AG04450 (cell line): ENCODE measurements at regions not wholly inside any gene's neighbourhood (a gene's known extent, or its start where the extent isn't known, plus 50 kb on each side); places are given as distances from the start of the nearest gene placed in this dataset.

Source experiments
- CTCF ChIA-PET: fragments of 300-600, 350-600 bp; formaldehyde crosslinking; extraction: SDS; loops from one replicate; lab custom pipeline; 2022; ENCODE audit warnings: antibody characterized with exemption, inconsistent platforms; lab: Charles Lee
- POLR2A ChIA-PET: fragments of 350-600 bp; formaldehyde crosslinking; extraction: SDS; loops from one replicate; lab custom pipeline; 2021; ENCODE audit warnings: antibody characterized with exemption, inconsistent platforms; lab: Yijun Ruan, JAX
- DNase-seq: peaks from one replicate; pipeline ENCODE4 v3.0.0-alpha.2; 2011; ENCODE audit warnings: low read depth, low spot score
- H3K27ac ChIP-seq: one replicate; pipeline ENCODE4 v1.5.1; 2012; ENCODE audit warnings: low read depth, low read length, control low read depth
- H3K27me3 ChIP-seq: one replicate; pipeline ENCODE4 v1.6.0; 2012; ENCODE audit warnings: low read length; ENCODE audit not compliant: control insufficient read depth, insufficient read depth
- H3K4me3 ChIP-seq: 2 replicates; pipeline ENCODE4 v1.5.1; 2011; ENCODE audit warnings: mild to moderate bottlenecking, low read depth, low read length, control low read depth
- H3K9me3 ChIP-seq: 2 replicates; pipeline ENCODE4 v1.5.1; 2012; ENCODE audit warnings: low read length; ENCODE audit not compliant: control insufficient read depth, insufficient read depth
- TF ChIP-seq, protein P1 (sequence below): IDR thresholded peaks from 2 replicates; pipeline ENCODE4 v1.5.1; 2011; ENCODE audit warnings: low read depth, low read length, control low read depth, inconsistent platforms

GRCh38 chr1:4004635-4005430, 104.8 kb upstream of the C1orf174 start:
- CTCF ChIA-PET, result no interaction called here
- no peak overlapping the region for H3K4me3 ChIP-seq
- no peaks in the 10 kb centered on the region for H3K27me3 ChIP-seq
- DNase-seq, result no peak
- peaks cover 86% of the 10 kb centered on the region for H3K9me3 ChIP-seq
- no peak overlapping the region for H3K27ac ChIP-seq
- POLR2A ChIA-PET, result no interaction called here
- TF ChIP-seq, protein P1, sequence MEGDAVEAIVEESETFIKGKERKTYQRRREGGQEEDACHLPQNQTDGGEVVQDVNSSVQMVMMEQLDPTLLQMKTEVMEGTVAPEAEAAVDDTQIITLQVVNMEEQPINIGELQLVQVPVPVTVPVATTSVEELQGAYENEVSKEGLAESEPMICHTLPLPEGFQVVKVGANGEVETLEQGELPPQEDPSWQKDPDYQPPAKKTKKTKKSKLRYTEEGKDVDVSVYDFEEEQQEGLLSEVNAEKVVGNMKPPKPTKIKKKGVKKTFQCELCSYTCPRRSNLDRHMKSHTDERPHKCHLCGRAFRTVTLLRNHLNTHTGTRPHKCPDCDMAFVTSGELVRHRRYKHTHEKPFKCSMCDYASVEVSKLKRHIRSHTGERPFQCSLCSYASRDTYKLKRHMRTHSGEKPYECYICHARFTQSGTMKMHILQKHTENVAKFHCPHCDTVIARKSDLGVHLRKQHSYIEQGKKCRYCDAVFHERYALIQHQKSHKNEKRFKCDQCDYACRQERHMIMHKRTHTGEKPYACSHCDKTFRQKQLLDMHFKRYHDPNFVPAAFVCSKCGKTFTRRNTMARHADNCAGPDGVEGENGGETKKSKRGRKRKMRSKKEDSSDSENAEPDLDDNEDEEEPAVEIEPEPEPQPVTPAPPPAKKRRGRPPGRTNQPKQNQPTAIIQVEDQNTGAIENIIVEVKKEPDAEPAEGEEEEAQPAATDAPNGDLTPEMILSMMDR, result no peak

DNA sequence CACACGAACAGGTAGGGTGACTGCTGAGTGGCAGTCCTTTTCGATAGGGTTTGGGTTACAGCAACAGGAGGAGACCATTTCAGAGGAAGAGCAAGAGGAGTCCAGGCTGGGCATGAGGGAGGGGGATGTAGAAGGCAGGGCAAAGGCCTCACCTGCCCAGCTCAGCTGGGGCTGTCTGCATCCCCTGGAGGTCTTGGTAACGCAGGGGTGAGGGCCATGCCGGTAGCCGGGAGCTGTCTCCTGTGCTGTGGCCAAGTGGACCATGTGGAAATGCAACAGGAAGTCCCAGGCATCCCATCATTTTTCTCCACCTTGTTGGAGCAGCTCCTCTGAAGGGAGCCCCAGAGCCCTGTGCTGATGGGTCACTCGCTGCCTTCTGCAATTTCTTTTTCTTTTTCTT, 105.4 kb upstream of the C1orf174 start:
- ChIA-PET CTCF (no interaction called here), POLR2A (no interaction called here)
- Histone ChIP-seq H3K9me3 (peaks cover 86% of the 10 kb centered on the region), H3K4me3 (no peak overlapping the region), H3K27ac (no peak overlapping the region), H3K27me3 (no peaks in the 10 kb centered on the region)
- TF ChIP-seq, protein P1, result no peak
- no peak for DNase-seq

DNA sequence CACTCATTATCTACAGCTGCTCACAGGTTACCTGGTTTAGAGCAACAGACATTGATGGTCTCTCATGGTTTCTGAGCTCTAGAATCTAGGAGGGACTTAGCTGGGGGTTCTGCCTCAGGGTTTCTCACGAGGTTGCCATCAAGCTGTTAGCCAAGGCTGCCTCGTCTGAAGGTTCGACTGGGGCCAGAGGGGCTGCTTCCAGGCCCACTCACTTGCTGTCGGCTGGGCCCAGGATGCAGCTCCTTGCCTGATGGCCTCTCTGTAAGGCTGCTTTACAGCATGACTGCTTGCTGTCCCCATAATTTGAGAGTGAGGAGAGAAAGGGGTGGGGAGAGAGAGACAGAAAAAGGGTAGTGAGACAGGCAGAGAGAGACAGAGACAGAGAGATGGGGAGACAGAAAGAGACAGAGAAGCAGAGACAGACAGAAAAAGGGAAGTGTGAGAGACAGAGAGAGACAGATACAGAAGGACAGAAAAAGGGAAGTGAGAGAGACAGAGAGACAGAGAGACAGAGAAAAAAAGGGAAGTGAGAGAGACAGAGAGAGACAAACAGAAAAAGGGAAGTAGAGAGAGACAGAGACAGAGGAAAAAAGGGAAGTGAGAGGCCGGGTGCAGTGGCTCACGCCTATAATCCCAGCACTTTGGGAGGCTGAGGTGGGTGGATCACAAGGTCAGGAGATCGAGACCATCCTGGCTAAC, 106.8 kb upstream of the C1orf174 start:
- peaks cover 84% of the 10 kb centered on the region for H3K9me3 ChIP-seq
- ChIA-PET CTCF (interaction anchor here (0.6 kb wide), 1 partner anchor 1259 kb away, joined by 3 read pairs; no protein-coding TSS in a partner anchor), POLR2A (no interaction called here)
- DNase-seq, result no peak
- no peak overlapping the region for H3K27ac ChIP-seq
- no peak overlapping the region for H3K4me3 ChIP-seq
- H3K27me3 ChIP-seq, result no peaks in the 10 kb centered on the region
- TF ChIP-seq, protein P1, result no peak

GRCh38 chr1:4010284-4010683, 110.2 kb upstream of the C1orf174 start:
- Histone ChIP-seq H3K9me3 (peaks cover 57% of the 10 kb centered on the region), H3K4me3 (no peak overlapping the region), H3K27me3 (no peaks in the 10 kb centered on the region), H3K27ac (no peak overlapping the region)
- ChIA-PET CTCF (no interaction called here), POLR2A (no interaction called here)
- DNase-seq, result no peak
- TF ChIP-seq, protein P1, result no peak
